Activated T-cell treated with anti-CD3 and anti-CD28 coated beads, Interleukin-2, amount 50 U/mL, for 48 hours (primary cell): ENCODE measurements at regions not wholly inside any gene's neighbourhood (a gene's known extent, or its start where the extent isn't known, plus 50 kb on each side); places are given as distances from the start of the nearest gene placed in this dataset.

ENCODE experiments used
- DNase-seq, 2 experiments: peaks; one replicate each; pipeline ENCODE4 v3.0.0-alpha.2; 2020

DNA sequence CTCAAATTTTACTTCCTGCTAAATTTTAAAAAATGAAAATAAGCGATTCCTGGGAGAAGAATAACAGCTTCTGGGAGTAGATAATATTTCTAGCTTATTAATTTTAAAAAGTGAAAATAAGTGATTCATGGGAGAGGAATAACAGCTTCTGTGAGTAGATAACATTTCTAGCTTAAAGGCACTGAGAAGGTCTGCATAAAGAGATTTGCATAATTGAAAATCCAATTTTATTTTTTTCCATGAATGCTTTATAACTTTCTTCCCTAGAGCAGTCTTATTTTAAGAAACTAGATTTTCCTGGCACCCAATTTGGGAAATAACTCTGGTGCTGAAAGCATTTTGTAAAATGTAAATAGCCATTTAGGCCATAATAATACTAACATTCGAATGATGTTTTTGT, 65.9 kb upstream of the ASTN2 start:
- DNase-seq = no peak

DNA sequence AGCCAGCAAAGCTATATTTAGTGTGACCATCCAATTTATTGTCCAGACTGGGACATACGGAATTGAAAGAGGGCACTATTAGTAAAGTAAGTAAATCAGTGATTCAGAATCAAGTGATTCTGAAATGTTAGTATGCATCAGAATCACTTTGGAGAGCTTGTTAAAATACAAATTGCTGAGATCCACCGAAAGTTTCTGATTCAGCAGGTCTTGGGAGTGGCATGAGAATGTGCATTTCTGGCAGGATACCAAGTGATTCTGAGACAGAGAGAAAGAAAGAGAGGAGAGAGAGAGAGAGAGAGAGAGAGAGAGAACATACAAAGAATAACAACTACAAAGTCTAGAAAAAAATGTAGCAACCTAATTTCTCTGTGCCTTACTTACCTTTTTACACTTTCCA, 65.4 kb upstream of the ASTN2 start:
- DNase-seq = no peak

DNA sequence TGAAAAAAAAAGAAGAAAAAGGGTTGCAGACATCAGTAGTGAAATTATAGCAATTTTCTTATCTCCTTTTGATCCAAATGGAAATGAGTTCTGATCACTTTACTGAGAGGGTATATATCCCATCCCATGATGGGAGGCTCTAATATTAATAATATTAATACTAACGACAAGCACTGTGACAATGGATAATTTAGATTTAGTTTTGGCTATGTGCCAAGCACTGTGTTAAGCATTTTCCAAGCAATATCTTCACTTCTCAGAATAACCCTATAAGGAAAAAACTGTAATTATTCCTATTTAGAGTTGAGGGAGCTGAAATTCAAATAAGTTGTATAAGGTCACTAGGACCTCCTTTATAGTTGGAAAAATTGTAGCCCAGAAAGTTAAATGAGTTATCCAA, 58.4 kb upstream of the ASTN2 start:
- DNase-seq = no peak

DNA sequence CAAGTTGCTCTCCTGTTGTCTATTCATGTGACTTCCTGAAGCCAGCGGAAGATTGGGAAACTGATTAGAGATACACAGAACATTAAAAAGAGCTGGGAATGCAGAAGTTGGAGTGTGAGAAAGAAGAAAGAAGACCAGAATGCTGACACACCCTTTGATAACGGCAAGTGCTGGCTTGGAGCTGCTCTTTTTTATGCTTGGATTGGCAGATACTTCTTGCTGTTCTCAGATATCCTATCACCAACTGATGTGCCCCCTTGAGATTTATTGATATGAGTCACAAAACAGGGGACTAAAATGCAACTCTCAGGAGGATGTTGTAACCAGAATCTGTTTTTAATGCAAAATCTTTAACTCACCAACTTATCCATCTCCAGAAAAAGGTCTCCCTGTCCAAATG, 56.0 kb upstream of the ASTN2 start:
- DNase-seq = no peak

DNA sequence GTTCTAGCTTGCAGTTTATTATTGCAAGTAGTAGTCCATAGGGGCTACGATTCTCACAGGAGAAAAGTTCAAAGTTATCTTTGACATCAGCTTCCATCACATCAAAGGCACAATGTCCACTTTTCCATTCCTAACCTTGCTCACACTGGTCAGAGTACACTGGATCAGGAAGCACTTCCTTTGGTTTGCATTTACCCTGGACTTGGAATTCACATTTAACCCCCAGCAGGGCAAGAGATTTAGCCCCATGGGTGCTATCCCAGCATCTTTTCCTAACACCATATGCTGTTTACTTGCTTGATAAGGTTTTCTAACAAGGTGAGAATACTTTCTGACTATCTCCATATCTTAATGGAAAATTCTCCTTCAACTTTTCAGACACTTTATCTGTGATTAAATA, 55.6 kb upstream of the ASTN2 start:
- DNase-seq = no peak

DNA sequence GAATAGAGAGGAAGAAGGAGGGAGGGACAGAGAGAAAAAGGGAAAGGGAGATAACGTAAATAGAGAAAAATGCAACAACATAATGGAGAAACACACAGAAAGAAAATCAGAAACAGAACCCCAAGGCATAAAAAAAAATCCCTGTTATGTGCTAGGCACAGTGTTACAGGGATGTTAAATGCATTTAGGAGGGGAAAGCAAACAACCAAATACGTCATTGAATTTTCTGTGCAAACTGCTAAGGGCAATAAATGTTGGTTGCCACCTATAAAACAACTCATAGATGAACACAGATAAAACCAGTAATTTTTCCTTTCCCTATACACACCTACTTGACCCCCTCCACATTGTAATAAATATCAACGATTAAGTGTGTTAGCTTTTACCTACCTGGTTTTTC, 51.3 kb upstream of the ASTN2 start:
- no peak for DNase-seq

DNA sequence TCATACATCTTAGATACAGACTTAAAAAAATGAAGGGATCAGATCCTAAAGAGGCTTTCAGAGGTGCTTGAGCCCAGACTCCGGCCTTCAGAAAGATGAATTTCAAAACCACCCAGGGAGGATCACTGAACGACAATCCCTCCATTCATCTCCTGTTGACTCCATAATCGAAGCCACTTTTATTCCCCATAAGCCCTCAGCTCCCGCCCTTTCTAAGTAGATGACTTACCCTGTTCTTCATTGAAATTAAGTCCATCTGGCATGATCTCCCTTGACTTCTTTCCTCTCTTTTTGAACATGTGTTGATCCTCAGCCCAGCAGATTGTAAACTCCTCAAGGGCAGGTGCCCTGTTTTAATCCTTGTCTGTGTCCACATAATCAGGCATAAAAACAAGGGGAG, 50.8 kb upstream of the ASTN2 start:
- no peak for DNase-seq

DNA sequence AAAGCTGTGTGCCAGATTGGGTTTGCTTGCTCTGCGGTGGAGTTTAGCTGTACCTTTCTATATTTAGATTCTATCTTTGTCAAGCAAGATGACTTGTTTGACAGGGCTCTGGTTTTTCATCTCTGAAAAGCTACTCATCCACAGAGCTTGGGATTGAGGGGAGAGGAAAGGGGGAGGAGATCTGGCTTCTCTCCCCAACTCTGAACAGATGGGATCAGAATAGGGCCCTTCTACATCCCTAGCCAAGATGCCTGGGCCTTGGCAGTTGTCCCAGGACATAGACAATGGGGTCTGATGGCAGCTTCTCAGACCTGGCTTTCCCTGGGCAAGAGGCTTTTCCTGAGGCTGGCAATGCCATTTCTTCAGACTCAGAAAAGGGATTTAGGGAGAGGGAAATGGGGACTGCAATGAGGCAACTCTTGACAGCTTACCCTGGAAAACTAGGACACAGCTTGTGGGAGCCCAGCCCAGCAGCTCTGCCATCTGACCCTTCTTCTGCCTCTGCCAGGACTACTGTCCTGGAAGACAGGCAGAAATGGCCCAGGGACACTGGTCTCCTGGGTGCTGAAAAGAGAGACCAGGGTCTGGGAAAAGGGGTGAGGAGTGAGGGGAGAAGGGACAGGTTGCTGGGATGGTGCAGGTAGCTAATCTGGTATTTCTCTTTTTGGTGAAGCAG, 50.2 kb upstream of the ASTN2 start:
- no peak for DNase-seq
